ENCODE measurements at regions not wholly inside any gene's neighbourhood (a gene's known extent, or its start where the extent isn't known, plus 50 kb on each side); places are given as distances from the start of the nearest gene placed in this dataset.

GRCh38 chr2:210756855-210757254 lies 200.5 kb downstream of the CPS1 start:
- TF ChIP-seq CTCF (IDR thresholded peaks at IDR 0.05) (no peak), POLR2A (IDR thresholded peaks at IDR 0.05; ENCODE audit: low read length) (no peak), NFE2L2 (conservative IDR thresholded peaks at IDR 0.05; ENCODE audit: low read length) (no peak)
- TF ChIP-seq, protein P1, sequence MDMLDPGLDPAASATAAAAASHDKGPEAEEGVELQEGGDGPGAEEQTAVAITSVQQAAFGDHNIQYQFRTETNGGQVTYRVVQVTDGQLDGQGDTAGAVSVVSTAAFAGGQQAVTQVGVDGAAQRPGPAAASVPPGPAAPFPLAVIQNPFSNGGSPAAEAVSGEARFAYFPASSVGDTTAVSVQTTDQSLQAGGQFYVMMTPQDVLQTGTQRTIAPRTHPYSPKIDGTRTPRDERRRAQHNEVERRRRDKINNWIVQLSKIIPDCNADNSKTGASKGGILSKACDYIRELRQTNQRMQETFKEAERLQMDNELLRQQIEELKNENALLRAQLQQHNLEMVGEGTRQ (IDR thresholded peaks at IDR 0.05) = no peak

Measured in A549 (cell line).